ENCODE measurements at regions not wholly inside any gene's neighbourhood (a gene's known extent, or its start where the extent isn't known, plus 50 kb on each side); places are given as distances from the start of the nearest gene placed in this dataset.

DNA sequence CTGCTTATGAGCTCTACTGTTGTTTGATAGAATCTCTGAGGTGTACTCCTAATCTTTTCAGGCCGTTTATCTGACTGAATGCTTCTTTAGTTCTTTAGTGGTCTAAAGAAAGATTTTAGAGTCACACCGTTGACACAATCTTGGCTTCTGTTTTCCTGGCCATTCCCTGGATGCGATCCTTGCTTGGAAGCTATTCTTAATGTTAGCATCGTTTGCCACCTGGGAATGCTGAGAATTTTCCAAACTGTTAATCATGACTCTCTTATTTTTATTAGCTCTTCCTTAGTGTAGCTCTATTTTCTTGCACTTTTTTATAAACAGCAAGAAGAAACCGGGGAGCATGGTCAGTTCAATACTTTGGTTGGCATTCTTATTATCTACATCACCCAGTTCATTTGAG is 281.0 kb upstream of the PCDH20 start:
- H3K4me3 ChIP-seq (replicated peaks in 1 of 3; ENCODE audit: insufficient read depth in 1 of 3, low read depth in 1 of 3, low read length in 3 of 3): no peak overlapping the region
- no peaks in the 10 kb centered on the region for H3K9me1 ChIP-seq (replicated peaks; ENCODE audit: control insufficient read depth, extremely low read depth, insufficient read depth, low read length)
- H3K79me2 ChIP-seq (ENCODE audit: control insufficient read depth, insufficient read depth, low read length): no peaks in the 10 kb centered on the region
- TF ChIP-seq, protein P1, sequence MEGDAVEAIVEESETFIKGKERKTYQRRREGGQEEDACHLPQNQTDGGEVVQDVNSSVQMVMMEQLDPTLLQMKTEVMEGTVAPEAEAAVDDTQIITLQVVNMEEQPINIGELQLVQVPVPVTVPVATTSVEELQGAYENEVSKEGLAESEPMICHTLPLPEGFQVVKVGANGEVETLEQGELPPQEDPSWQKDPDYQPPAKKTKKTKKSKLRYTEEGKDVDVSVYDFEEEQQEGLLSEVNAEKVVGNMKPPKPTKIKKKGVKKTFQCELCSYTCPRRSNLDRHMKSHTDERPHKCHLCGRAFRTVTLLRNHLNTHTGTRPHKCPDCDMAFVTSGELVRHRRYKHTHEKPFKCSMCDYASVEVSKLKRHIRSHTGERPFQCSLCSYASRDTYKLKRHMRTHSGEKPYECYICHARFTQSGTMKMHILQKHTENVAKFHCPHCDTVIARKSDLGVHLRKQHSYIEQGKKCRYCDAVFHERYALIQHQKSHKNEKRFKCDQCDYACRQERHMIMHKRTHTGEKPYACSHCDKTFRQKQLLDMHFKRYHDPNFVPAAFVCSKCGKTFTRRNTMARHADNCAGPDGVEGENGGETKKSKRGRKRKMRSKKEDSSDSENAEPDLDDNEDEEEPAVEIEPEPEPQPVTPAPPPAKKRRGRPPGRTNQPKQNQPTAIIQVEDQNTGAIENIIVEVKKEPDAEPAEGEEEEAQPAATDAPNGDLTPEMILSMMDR (IDR thresholded peaks at IDR 0.05; ENCODE audit: extremely low read depth in 1 of 2, insufficient read depth in 1 of 2, low read depth in 1 of 2, low read length in 2 of 2): no peak
- TF ChIP-seq, protein P2, sequence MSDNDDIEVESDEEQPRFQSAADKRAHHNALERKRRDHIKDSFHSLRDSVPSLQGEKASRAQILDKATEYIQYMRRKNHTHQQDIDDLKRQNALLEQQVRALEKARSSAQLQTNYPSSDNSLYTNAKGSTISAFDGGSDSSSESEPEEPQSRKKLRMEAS (IDR thresholded peaks at IDR 0.05; ENCODE audit: insufficient read depth, insufficient read length): no peak
- TF ChIP-seq JUN (IDR thresholded peaks at IDR 0.05; ENCODE audit: borderline replicate concordance, insufficient read depth, insufficient read length, low read depth) (no peak), FOS (IDR thresholded peaks at IDR 0.05; ENCODE audit: borderline replicate concordance, insufficient read depth, low read length) (no peak), POLR2AphosphoS5 (IDR thresholded peaks at IDR 0.05; ENCODE audit: insufficient read depth, low read depth, low read length) (no peak), GATA2 (IDR thresholded peaks at IDR 0.05; ENCODE audit: insufficient read depth, insufficient read length, low read depth, low read length) (no peak), EZH2 (IDR thresholded peaks at IDR 0.05; ENCODE audit: borderline replicate concordance, low read depth, low read length, severe bottlenecking) (no peak)
- H3K36me3 ChIP-seq (ENCODE audit: control insufficient read depth in 2 of 2, extremely low read depth in 1 of 2, insufficient read depth in 2 of 2, low read length in 2 of 2): no peaks in the 10 kb centered on the region
- dilution Hi-C loops (cut with MboI; ENCODE audit: extremely low pct_ligation_motif_present, low sequenced_read_pairs): no loop called here
- ChIA-PET POLR2A (no interaction called here), CTCF (interaction anchor here (1.5 kb wide), 1 partner anchor 16 kb away, joined by 3 read pairs; no protein-coding TSS in a partner anchor)
- no peaks in the 10 kb centered on the region for H3K9me3 ChIP-seq (replicated peaks; ENCODE audit: control insufficient read depth, insufficient read depth, low read length)
- H4K20me1 ChIP-seq (replicated peaks; ENCODE audit: control insufficient read depth, extremely low read depth, insufficient read depth, low read length): no peaks in the 10 kb centered on the region
- H3K9ac ChIP-seq (replicated peaks; ENCODE audit: extremely low read depth, insufficient read depth, low read length): no peak overlapping the region
- no peak overlapping the region for H3K4me2 ChIP-seq (ENCODE audit: insufficient read depth, low read length)
- H3K27ac ChIP-seq (ENCODE audit: insufficient read depth, low read depth, low read length): no peak overlapping the region
- intact Hi-C loops (cut with micrococcal nuclease): no loop called here
- FAIRE-seq: no peak
- no peaks in the 10 kb centered on the region for H3K4me1 ChIP-seq (ENCODE audit: control insufficient read depth, extremely low read depth, insufficient read depth, low read length)
- no TSS peak for BruUV-seq (replicated peaks)
- no peak for DNase-seq (ENCODE audit: low read depth, low spot score)
- no peaks in the 10 kb centered on the region for H3K27me3 ChIP-seq (ENCODE audit: control insufficient read depth in 2 of 2, insufficient read depth in 2 of 2, low read length in 2 of 2)
- H2AFZ ChIP-seq (ENCODE audit: low read depth, low read length): no peak overlapping the region

All from endothelial cell of umbilical vein (primary cell).